ENCODE measurements at regions not wholly inside any gene's neighbourhood (a gene's known extent, or its start where the extent isn't known, plus 50 kb on each side); places are given as distances from the start of the nearest gene placed in this dataset.

- intact Hi-C loops (cut with DNase I) = no loop called here
Measured at GRCh38 chr4:104205116-104205515, 289.6 kb downstream of the CXXC4 start.

DNA sequence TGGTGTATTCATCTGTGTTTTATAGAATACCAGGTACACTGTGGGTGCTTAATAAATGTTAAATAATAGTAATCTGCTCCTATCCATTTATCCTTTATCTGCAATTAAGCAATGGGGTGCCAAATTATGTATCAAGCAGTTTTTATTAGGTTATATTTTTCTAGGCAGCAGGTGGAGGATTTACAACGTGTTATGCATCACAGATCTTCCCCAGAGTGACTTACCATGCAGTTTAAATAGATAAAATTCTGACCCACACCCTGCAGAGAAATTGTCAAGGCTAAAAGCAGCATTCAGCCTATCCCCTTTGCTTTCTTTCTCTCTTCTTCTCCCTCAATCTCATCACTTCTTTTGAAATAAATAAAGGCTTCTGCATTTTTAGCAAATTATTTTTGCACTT lies 306.4 kb downstream of the CXXC4 start:
- WGBS, 3 donors = 2 to 15% (median 9%) methylated on average over 1 of the region's 1 CpG
- DNase-seq = no peak
- no peak overlapping the region for H3K4me3 ChIP-seq
- H3K27ac ChIP-seq = no peak overlapping the region
- no peaks in the 10 kb centered on the region for H3K4me1 ChIP-seq (ENCODE audit: insufficient read depth)
- intact Hi-C loops (cut with DNase I) = no loop called here
- H3K27me3 ChIP-seq = no peaks in the 10 kb centered on the region
- no peaks in the 10 kb centered on the region for H3K36me3 ChIP-seq
- TF ChIP-seq POLR2A (IDR thresholded peaks at IDR 0.05) (no peak), EP300 (IDR thresholded peaks at IDR 0.05) (no peak), CTCF (IDR thresholded peaks at IDR 0.05) (no peak)
- H3K9me3 ChIP-seq = no peaks in the 10 kb centered on the region

More at GRCh38 chr4:104205116-104205515, 289.6 kb downstream of the CXXC4 start:
- peaks cover 3% of the 10 kb centered on the region for H3K27me3 ChIP-seq
- no peaks in the 10 kb centered on the region for H3K36me3 ChIP-seq
- no peak for TF ChIP-seq CTCF (IDR thresholded peaks at IDR 0.05)
- no peak for TF ChIP-seq EP300 (IDR thresholded peaks at IDR 0.05)
- no peak for TF ChIP-seq POLR2A (IDR thresholded peaks at IDR 0.05)
- no peak overlapping the region for H3K27ac ChIP-seq
- no peaks in the 10 kb centered on the region for H3K4me1 ChIP-seq (ENCODE audit: insufficient read depth)
- H3K4me3 ChIP-seq = no peak overlapping the region
- no peaks in the 10 kb centered on the region for H3K9me3 ChIP-seq
- no peak for DNase-seq

DNA sequence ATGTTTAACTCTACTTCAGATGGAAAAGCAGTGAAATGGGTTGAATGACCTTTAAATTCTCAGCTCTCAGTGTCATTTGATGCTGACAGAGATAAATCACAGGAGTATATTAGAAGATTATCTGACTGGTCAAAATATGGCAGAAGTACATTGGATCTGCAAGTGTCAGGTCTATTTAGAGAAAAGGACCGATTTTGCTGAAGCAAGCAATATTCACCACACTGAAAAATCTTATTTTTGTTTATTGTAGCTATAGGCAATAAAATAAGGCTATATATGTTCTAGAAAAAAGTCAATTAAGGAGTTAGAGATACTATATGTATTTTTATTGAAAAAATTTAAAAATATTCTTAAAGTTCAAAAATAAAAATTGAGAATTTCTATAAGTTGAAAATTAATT lies 325.3 kb downstream of the CXXC4 start:
- TF ChIP-seq POLR2A (IDR thresholded peaks at IDR 0.05) = no peak
- TF ChIP-seq EP300 (IDR thresholded peaks at IDR 0.05) = no peak
- intact Hi-C loops (cut with DNase I) = no loop called here
- H3K4me3 ChIP-seq = no peak overlapping the region
- H3K27ac ChIP-seq = no peak overlapping the region
- H3K4me1 ChIP-seq (ENCODE audit: insufficient read depth) = no peaks in the 10 kb centered on the region
- DNase-seq = no peak
- no peaks in the 10 kb centered on the region for H3K27me3 ChIP-seq
- no peaks in the 10 kb centered on the region for H3K36me3 ChIP-seq
- no peaks in the 10 kb centered on the region for H3K9me3 ChIP-seq
- 80 to 88% (median 85%) methylated on average over 1 of the region's 1 CpG for WGBS, 3 donors

DNA sequence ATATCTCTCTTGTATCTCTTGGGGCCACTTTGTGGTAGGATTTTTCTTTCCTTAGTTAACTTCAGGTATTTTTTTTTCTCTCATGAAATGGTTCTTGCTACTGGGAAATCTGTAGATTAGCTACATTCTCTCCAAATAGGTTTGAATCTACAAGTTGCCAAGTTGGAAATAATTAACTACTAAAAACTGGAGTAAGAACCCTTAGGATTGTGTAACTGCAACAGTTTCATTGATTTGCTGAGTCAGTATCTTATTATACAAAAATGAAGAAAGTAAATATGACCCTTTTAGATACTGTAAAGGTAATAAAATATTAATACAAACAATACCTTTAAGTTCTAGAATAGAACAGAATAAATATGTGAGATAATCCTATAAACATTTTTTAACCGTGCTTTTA lies 327.9 kb downstream of the CXXC4 start:
- DNase-seq = no peak
- Histone ChIP-seq H3K36me3 (no peaks in the 10 kb centered on the region), H3K4me3 (no peak overlapping the region), H3K27me3 (no peaks in the 10 kb centered on the region), H3K27ac (no peak overlapping the region), H3K9me3 (no peaks in the 10 kb centered on the region), H3K4me1 (ENCODE audit: insufficient read depth) (no peaks in the 10 kb centered on the region)
- intact Hi-C loops (cut with DNase I) = no loop called here
- no peak for TF ChIP-seq POLR2A (IDR thresholded peaks at IDR 0.05)
- no peak for TF ChIP-seq CTCF (IDR thresholded peaks at IDR 0.05)
- WGBS, 3 donors = 81 to 85% (median 84%) methylated on average over 1 of the region's 1 CpG

DNA sequence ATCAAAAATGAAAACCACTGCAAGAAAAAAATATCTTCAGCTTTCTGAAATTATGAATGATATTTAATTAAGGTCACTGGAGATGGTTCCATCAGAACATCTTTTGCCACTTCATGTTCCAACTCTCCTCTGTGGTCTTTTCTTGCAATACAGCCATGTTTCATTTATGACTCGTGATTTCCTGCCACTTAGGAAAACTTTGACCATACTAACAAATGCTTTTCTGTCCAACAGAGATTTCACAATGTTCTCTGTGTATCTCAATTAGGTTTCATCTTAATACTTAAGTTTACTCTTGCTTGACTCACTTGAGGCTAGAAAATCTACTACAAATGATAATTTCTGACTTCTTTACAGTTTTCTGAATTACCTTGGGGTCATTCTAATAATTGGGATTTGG lies 330.9 kb downstream of the CXXC4 start:
- H3K4me3 ChIP-seq = no peak overlapping the region
- H3K27ac ChIP-seq = no peak overlapping the region
- TF ChIP-seq EP300 (IDR thresholded peaks at IDR 0.05) (no peak), CTCF (IDR thresholded peaks at IDR 0.05) (no peak), POLR2A (IDR thresholded peaks at IDR 0.05) (no peak)
- no peaks in the 10 kb centered on the region for H3K27me3 ChIP-seq
- 44 to 59% (median 51%) methylated on average over 1 of the region's 1 CpG for WGBS, 3 donors
- H3K4me1 ChIP-seq (ENCODE audit: insufficient read depth) = no peaks in the 10 kb centered on the region
- no peaks in the 10 kb centered on the region for H3K9me3 ChIP-seq
- no peak for DNase-seq
- H3K36me3 ChIP-seq = no peaks in the 10 kb centered on the region
- intact Hi-C loops (cut with DNase I) = no loop called here

All from ovary (tissue), 7 donors.